Activated CD8-positive, alpha-beta T cell treated with anti-CD3 and anti-CD28 coated beads, Interleukin-2, amount 10 ng/mL, durations not matched to agents 7 days and 5 days (primary cell): ENCODE measurements at regions not wholly inside any gene's neighbourhood (a gene's known extent, or its start where the extent isn't known, plus 50 kb on each side); places are given as distances from the start of the nearest gene placed in this dataset.
"Not testable (repeated sequence)": the region's sequence is repeated elsewhere in the genome, so short reads cannot be mapped to it uniquely, and the experiment has no call there.

Source experiments
- ATAC-seq: fragments of 150-1000 bp; cut with Tn5 transposase; one replicate; pipeline ENCODE4 v1.10.0; 2021; ENCODE audit warnings: moderate library complexity
- CTCF ChIA-PET: fragments of 350-600 bp; sonication (Branson Sonifier 250); formaldehyde crosslinking; loops from one replicate; lab custom pipeline; 2021; ENCODE audit warnings: antibody characterized with exemption; lab: Charles Lee
- POLR2A ChIA-PET: fragments of 350-600 bp; sonication (Branson Sonifier 250); formaldehyde crosslinking; loops from one replicate; lab custom pipeline; 2021; ENCODE audit warnings: antibody characterized with exemption; lab: Charles Lee
- DNase-seq: peaks from one replicate; pipeline ENCODE4 v3.0.0-alpha.2; 2020
- H3K27ac Mint-ChIP-seq: one replicate; pipeline ENCODE4 v1.8.0; 2021; ENCODE audit warnings: mild to moderate bottlenecking, mixed read lengths
- H3K27me3 Mint-ChIP-seq: one replicate; pipeline ENCODE4 v1.8.0; 2021; ENCODE audit warnings: low read depth, mixed read lengths
- H3K36me3 Mint-ChIP-seq: one replicate; pipeline ENCODE4 v1.8.0; 2021; ENCODE audit warnings: low read depth, mixed read lengths
- H3K4me1 Mint-ChIP-seq: one replicate; pipeline ENCODE4 v1.8.0; 2021; ENCODE audit warnings: low read depth, mixed read lengths
- H3K4me3 Mint-ChIP-seq: one replicate; pipeline ENCODE4 v1.8.0; 2021; ENCODE audit warnings: mild to moderate bottlenecking, mixed read lengths
- H3K9me3 Mint-ChIP-seq: one replicate; pipeline ENCODE4 v1.8.0; 2022; ENCODE audit warnings: mixed read lengths; ENCODE audit not compliant: insufficient read depth

- DNase-seq (no peak), ATAC-seq (no peak)
- Mint-ChIP-seq H3K9me3 (no peaks in the 10 kb centered on the region), H3K27ac (no peak overlapping the region), H3K4me3 (no peak overlapping the region), H3K36me3 (no peaks in the 10 kb centered on the region), H3K27me3 (no peaks in the 10 kb centered on the region), H3K4me1 (no peaks in the 10 kb centered on the region)
- POLR2A ChIA-PET = no interaction called here
- CTCF ChIA-PET = no interaction called here
Measured at GRCh38 chr5:21397693-21398092, 1409.7 kb upstream of the CDH18 start.

- Mint-ChIP-seq H3K27ac (no peak overlapping the region), H3K4me3 (no peak overlapping the region), H3K9me3 (no peaks in the 10 kb centered on the region), H3K27me3 (no peaks in the 10 kb centered on the region), H3K36me3 (no peaks in the 10 kb centered on the region), H3K4me1 (no peaks in the 10 kb centered on the region)
- no peak for DNase-seq
- CTCF ChIA-PET = no interaction called here
- ATAC-seq = no peak
- POLR2A ChIA-PET = no interaction called here
Measured at GRCh38 chr5:21391506-21391905, 1403.5 kb upstream of the CDH18 start.

GRCh38 chr5:21360754-21361153 is 1372.8 kb upstream of the CDH18 start:
- H3K36me3 Mint-ChIP-seq, H3K27me3 Mint-ChIP-seq: not testable (repeated sequence)

GRCh38 chr5:21341948-21342261 is 1353.9 kb upstream of the CDH18 start:
- H3K4me3 Mint-ChIP-seq, POLR2A ChIA-PET, H3K27me3 Mint-ChIP-seq, CTCF ChIA-PET, H3K9me3 Mint-ChIP-seq, H3K4me1 Mint-ChIP-seq, ATAC-seq, H3K27ac Mint-ChIP-seq, DNase-seq, H3K36me3 Mint-ChIP-seq: not testable (repeated sequence)

More at GRCh38 chr5:21360754-21361153, 1372.8 kb upstream of the CDH18 start:
- H3K27ac Mint-ChIP-seq, H3K4me3 Mint-ChIP-seq, POLR2A ChIA-PET, ATAC-seq, CTCF ChIA-PET, H3K4me1 Mint-ChIP-seq, H3K9me3 Mint-ChIP-seq, DNase-seq: not testable (repeated sequence)

- H3K4me3 Mint-ChIP-seq, CTCF ChIA-PET, DNase-seq, H3K27ac Mint-ChIP-seq, H3K4me1 Mint-ChIP-seq, ATAC-seq, H3K36me3 Mint-ChIP-seq, H3K27me3 Mint-ChIP-seq, H3K9me3 Mint-ChIP-seq, POLR2A ChIA-PET: not testable (repeated sequence)
Measured at GRCh38 chr5:21341203-21341947, 1353.4 kb upstream of the CDH18 start.

- ATAC-seq, H3K4me1 Mint-ChIP-seq, H3K36me3 Mint-ChIP-seq, H3K9me3 Mint-ChIP-seq, H3K27me3 Mint-ChIP-seq, POLR2A ChIA-PET, CTCF ChIA-PET, H3K4me3 Mint-ChIP-seq, H3K27ac Mint-ChIP-seq, DNase-seq: not testable (repeated sequence)
Measured at GRCh38 chr5:21340233-21340632, 1352.2 kb upstream of the CDH18 start.

- H3K36me3 Mint-ChIP-seq, CTCF ChIA-PET, H3K27me3 Mint-ChIP-seq, DNase-seq, H3K4me1 Mint-ChIP-seq, H3K4me3 Mint-ChIP-seq, H3K9me3 Mint-ChIP-seq, ATAC-seq, POLR2A ChIA-PET, H3K27ac Mint-ChIP-seq: not testable (repeated sequence)
Measured at GRCh38 chr5:21336478-21336877, 1348.5 kb upstream of the CDH18 start.

- DNase-seq, POLR2A ChIA-PET, CTCF ChIA-PET, H3K4me3 Mint-ChIP-seq, H3K4me1 Mint-ChIP-seq, H3K36me3 Mint-ChIP-seq, H3K9me3 Mint-ChIP-seq, ATAC-seq, H3K27me3 Mint-ChIP-seq, H3K27ac Mint-ChIP-seq: not testable (repeated sequence)
Measured at GRCh38 chr5:21315376-21315775, 1327.4 kb upstream of the CDH18 start.

DNA sequence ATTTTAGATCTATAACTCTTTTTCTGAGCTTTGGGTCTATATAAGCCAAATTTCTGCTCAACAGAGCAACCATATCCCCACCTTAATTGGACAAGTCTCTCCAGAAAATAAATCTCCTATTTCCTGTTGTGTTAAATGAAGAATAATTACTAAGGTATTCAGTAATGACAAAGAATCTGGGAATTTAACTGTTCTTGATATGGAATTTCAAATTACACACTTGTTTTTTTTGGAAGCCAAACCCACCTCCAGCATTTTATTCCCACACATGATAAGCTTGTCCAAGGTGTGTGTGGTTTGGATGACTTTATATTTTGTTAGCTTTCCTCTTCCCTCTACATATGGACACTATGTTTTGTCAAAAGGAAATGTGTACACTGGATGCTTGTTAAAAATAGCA is 1313.2 kb upstream of the CDH18 start:
- POLR2A ChIA-PET, CTCF ChIA-PET, DNase-seq, H3K27ac Mint-ChIP-seq, H3K4me3 Mint-ChIP-seq, H3K36me3 Mint-ChIP-seq, H3K4me1 Mint-ChIP-seq, H3K9me3 Mint-ChIP-seq, H3K27me3 Mint-ChIP-seq, ATAC-seq: not testable (repeated sequence)

DNA sequence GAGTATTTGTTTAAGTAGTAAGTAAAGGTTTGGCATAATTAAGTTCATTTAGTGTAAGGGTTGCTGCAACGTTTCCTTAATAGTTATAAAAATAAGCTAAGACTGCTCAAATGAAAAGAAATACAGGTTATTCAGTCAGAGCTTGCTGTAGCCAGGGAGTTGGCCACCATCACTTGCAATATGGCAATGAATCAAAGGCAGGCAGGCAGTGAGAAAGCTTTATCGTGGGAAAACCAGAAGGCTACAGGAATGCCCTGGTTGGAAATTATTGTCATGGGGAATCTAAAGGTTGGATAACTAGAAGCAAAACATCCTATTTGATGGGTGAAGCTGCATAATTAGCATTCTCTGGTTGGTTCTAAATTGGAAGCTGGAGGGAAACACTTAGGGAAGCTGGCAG is 1286.4 kb upstream of the CDH18 start:
- H3K27ac Mint-ChIP-seq, CTCF ChIA-PET, H3K4me3 Mint-ChIP-seq, H3K9me3 Mint-ChIP-seq, H3K4me1 Mint-ChIP-seq, DNase-seq, H3K36me3 Mint-ChIP-seq, ATAC-seq, H3K27me3 Mint-ChIP-seq, POLR2A ChIA-PET: not testable (repeated sequence)

- no peak overlapping the region for H3K27ac Mint-ChIP-seq
- CTCF ChIA-PET = no interaction called here
- no peaks in the 10 kb centered on the region for H3K36me3 Mint-ChIP-seq
Measured at GRCh38 chr5:21263361-21263760, 1275.4 kb upstream of the CDH18 start.

DNA sequence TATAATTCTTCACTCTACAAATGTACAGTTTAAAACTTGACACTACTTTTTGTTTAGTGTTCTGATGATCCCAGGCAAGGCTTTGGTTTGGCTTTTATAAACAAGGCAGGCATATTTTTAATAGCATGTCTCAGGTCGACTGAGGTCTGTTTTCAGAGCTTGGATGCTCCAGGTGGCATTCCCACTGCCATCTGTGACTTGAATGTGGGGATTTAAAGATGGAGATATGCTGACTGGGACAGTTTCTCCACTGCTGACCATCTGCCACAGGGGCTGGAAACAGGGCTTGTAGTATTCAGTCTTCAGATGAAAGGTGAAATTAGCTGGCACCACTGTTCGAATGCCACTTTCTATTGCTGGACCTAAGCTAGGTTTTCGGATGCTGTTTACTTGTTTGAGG is 1266.2 kb upstream of the CDH18 start:
- ATAC-seq (no peak), DNase-seq (no peak)
- Mint-ChIP-seq H3K9me3 (peaks cover 15% of the 10 kb centered on the region), H3K27ac (no peak overlapping the region), H3K4me3 (no peak overlapping the region), H3K36me3 (no peaks in the 10 kb centered on the region), H3K4me1 (no peaks in the 10 kb centered on the region), H3K27me3 (no peaks in the 10 kb centered on the region)
- POLR2A ChIA-PET = no interaction called here
- CTCF ChIA-PET = no interaction called here

More at GRCh38 chr5:21263361-21263760, 1275.4 kb upstream of the CDH18 start:
- ATAC-seq (no peak), DNase-seq (no peak)
- Mint-ChIP-seq H3K4me3 (no peak overlapping the region), H3K27me3 (no peaks in the 10 kb centered on the region), H3K9me3 (peaks cover 7% of the 10 kb centered on the region), H3K4me1 (no peaks in the 10 kb centered on the region)
- POLR2A ChIA-PET = no interaction called here

GRCh38 chr5:21244982-21245381 is 1257.0 kb upstream of the CDH18 start:
- Mint-ChIP-seq H3K27me3 (no peaks in the 10 kb centered on the region), H3K4me1 (no peaks in the 10 kb centered on the region), H3K4me3 (no peak overlapping the region), H3K9me3 (peaks cover 5% of the 10 kb centered on the region), H3K27ac (no peak overlapping the region), H3K36me3 (no peaks in the 10 kb centered on the region)
- ChIA-PET POLR2A (no interaction called here), CTCF (no interaction called here)
- DNase-seq (no peak), ATAC-seq (no peak)
